WERI-Rb-1 (cell line): ENCODE measurements at regions not wholly inside any gene's neighbourhood (a gene's known extent, or its start where the extent isn't known, plus 50 kb on each side); places are given as distances from the start of the nearest gene placed in this dataset.

Experiments
- DNase-seq: peaks from one replicate; pipeline ENCODE4 v3.0.0-alpha.2; 2020
- H3K27ac ChIP-seq: fragments of 250-450 bp; sonication (Bioruptor Pico); 2 replicates; pipeline ENCODE4 v1.5.1; 2020; ENCODE audit warnings: mild to moderate bottlenecking, moderate library complexity
- H3K27me3 ChIP-seq: fragments of 250-450 bp; sonication (Bioruptor Pico); 2 replicates; pipeline ENCODE4 v1.5.1; 2021; ENCODE audit warnings: mild to moderate bottlenecking, low read depth, moderate library complexity; ENCODE audit not compliant: insufficient read depth, severe bottlenecking
- H3K36me3 ChIP-seq: fragments of 250-450 bp; sonication (Bioruptor Pico); 2 replicates; pipeline ENCODE4 v1.5.1; 2020; ENCODE audit warnings: mild to moderate bottlenecking, moderate library complexity
- H3K4me3 ChIP-seq: 2 replicates; pipeline ENCODE4 v1.5.1; 2011; ENCODE audit warnings: low read depth, mild to moderate bottlenecking, control low read depth, low read length
- H3K9me3 ChIP-seq: fragments of 250-450 bp; sonication (Bioruptor Pico); 2 replicates; pipeline ENCODE4 v1.5.1; 2021; ENCODE audit warnings: mild to moderate bottlenecking, moderate library complexity; ENCODE audit not compliant: severe bottlenecking
- CTCF ChIP-seq: IDR thresholded peaks from 2 replicates; pipeline ENCODE4 v1.5.1; 2011; ENCODE audit warnings: low read depth, mild to moderate bottlenecking, control low read depth, inconsistent platforms, low read length

- Histone ChIP-seq H3K36me3 (no peaks in the 10 kb centered on the region), H3K9me3 (no peaks in the 10 kb centered on the region), H3K27me3 (no peaks in the 10 kb centered on the region), H3K27ac (no peak overlapping the region), H3K4me3 (no peak overlapping the region)
- TF ChIP-seq CTCF: no peak
- DNase-seq: no peak
Measured at GRCh38 chr12:46533723-46534122, 161.2 kb upstream of the SLC38A2 start.

- Histone ChIP-seq H3K4me3 (no peak overlapping the region), H3K9me3 (no peaks in the 10 kb centered on the region), H3K27ac (no peak overlapping the region), H3K36me3 (no peaks in the 10 kb centered on the region), H3K27me3 (no peaks in the 10 kb centered on the region)
- no peak for DNase-seq
- TF ChIP-seq CTCF: no peak
Measured at GRCh38 chr12:46531804-46532203, 159.2 kb upstream of the SLC38A2 start.

- no peaks in the 10 kb centered on the region for H3K9me3 ChIP-seq
- H3K27me3 ChIP-seq: no peaks in the 10 kb centered on the region
- no peaks in the 10 kb centered on the region for H3K36me3 ChIP-seq
- no peak overlapping the region for H3K27ac ChIP-seq
- no peak for DNase-seq
- no peak overlapping the region for H3K4me3 ChIP-seq
- no peak for TF ChIP-seq CTCF
Measured at GRCh38 chr12:46531059-46531785, 158.6 kb upstream of the SLC38A2 start.

GRCh38 chr12:46530373-46531056 is 157.9 kb upstream of the SLC38A2 start:
- H3K27ac ChIP-seq: no peak overlapping the region
- DNase-seq: no peak
- no peak for TF ChIP-seq CTCF

GRCh38 chr12:46526233-46526632 is 153.7 kb upstream of the SLC38A2 start:
- Histone ChIP-seq H3K27ac (no peak overlapping the region), H3K9me3 (no peaks in the 10 kb centered on the region), H3K4me3 (no peak overlapping the region), H3K36me3 (no peaks in the 10 kb centered on the region), H3K27me3 (no peaks in the 10 kb centered on the region)
- no peak for TF ChIP-seq CTCF
- no peak for DNase-seq

More at GRCh38 chr12:46530373-46531056, 157.9 kb upstream of the SLC38A2 start:
- no peak overlapping the region for H3K4me3 ChIP-seq
- H3K9me3 ChIP-seq: no peaks in the 10 kb centered on the region
- no peaks in the 10 kb centered on the region for H3K36me3 ChIP-seq
- H3K27me3 ChIP-seq: no peaks in the 10 kb centered on the region
